DMS79 (cell line): ENCODE measurements at regions not wholly inside any gene's neighbourhood (a gene's known extent, or its start where the extent isn't known, plus 50 kb on each side); places are given as distances from the start of the nearest gene placed in this dataset.
"Not testable (repeated sequence)": the region's sequence is repeated elsewhere in the genome, so short reads cannot be mapped to it uniquely, and the experiment has no call there.

Experiments used
- DNase-seq: peaks from one replicate; lab custom pipeline; 2025; lab: John Stamatoyannopoulos, UW

DNA sequence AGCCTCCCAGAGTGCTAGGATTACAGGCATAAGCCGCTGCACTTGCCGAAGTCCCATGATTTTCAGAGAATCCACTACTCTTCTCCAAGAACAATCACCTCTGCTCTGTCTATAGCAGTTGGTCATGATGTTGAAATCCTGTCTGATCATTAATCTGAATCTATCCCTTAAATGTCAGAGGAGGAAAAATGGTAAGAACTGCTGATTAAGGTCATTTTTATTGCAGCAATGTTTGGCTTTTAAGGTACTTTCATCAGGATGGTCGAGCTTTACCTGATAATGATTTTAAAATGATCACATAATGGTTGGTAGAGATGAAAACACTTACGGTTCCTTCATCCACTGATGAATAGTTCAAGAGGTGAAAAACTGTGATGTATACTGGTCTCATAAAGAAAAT, 968.6 kb downstream of the TLE4 start:
- no peak for DNase-seq

DNA sequence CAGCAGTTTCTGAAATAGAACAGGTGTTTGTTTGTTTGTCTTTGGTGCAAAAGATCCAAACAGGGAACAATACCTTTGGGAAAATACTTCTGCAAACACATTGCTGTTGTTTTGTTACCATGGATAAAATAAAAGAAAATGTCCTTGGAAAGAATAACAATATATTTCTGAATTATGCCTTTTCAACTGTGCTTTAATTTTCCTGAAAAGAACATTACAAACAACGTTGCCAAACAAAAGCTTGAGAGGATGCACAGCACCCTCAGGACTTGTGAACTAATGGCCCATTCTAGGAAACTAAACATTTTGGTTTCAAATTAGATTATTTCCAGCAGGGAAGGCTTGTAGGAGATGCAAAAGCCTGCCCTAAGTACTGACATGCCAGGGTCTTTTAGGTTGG, 967.2 kb downstream of the TLE4 start:
- no peak for DNase-seq

DNA sequence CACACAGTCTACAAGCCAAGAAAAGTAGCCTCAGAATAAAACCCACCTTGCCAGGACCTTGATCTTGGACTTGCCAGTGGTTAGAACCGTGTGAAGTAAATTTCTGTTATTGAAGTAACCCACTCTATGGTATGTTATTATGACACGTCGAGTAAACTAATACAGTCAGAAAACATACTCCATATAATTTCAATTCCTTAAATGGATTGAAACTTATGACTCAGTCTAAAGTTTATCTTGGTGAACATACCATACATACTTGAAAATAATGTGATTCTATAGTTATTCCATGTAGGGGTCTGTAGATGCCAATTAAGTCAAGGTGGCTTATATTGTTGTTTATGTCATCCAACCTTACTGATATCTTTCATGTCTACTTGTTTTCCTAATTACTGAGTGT, 950.7 kb downstream of the TLE4 start:
- DNase-seq = no peak

DNA sequence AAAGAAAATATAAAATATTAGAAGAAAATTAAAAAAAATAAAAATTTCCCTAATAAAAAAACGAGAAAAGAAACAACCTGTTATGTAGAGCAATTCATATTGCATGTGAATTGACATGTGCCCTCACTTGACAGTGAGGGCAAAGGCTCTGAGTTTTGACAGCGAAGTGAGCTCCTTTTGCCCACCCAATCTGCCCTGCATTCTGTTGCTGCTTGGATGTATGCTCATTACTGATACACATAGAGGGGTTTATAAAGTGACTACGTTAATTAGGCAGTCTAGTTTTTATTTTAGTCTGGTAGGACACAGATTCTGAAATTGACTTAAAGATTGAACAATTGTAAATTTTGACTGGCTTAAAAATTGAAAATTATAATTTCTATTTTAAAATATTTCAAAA, 949.4 kb downstream of the TLE4 start:
- no peak for DNase-seq

DNA sequence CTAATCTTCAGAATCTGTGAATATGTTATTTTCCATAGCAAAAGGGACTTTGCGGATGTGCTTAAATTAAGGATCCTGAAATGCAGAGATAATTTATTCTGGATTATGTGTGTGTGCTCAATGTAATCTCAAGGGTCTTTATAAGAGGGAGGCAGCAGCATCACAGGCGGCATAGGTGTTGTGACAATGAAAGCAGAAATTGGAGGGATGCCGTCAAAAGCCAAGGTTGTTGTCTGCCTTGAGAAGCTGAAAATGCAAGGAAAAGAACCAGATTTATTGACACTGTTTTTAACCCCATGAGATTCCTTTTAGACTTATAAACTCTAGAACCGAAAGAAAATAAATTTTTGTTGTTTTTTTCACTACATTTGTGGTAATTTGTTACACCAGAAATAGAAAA, 948.5 kb downstream of the TLE4 start:
- DNase-seq = no peak

- no peak for DNase-seq
These were observed 946.7 kb downstream of the TLE4 start for GRCh38 chr9:80518441-80518840.

GRCh38 chr9:80516679-80517078, 944.9 kb downstream of the TLE4 start:
- no peak for DNase-seq

- no peak for DNase-seq
These were observed 937.6 kb downstream of the TLE4 start for GRCh38 chr9:80509358-80509757.

DNA sequence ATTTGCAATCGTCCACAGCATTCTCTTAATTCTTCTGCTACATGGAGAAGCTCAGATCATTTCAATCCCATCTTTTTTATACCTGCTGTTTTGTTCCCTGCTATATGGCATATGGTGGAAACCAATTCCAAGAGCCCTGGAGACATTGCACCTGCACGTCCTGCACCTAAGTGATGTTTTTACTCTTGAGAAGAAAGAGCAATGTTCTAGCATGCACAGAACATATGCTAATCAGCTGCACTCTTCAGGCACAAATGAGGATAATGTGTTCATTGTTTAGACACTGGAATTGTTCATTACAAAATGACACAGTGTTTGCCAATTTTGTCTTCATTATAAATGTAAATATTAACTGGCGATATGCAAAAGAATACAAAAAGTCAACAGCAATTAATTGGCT, 935.8 kb downstream of the TLE4 start:
- DNase-seq = no peak

DNA sequence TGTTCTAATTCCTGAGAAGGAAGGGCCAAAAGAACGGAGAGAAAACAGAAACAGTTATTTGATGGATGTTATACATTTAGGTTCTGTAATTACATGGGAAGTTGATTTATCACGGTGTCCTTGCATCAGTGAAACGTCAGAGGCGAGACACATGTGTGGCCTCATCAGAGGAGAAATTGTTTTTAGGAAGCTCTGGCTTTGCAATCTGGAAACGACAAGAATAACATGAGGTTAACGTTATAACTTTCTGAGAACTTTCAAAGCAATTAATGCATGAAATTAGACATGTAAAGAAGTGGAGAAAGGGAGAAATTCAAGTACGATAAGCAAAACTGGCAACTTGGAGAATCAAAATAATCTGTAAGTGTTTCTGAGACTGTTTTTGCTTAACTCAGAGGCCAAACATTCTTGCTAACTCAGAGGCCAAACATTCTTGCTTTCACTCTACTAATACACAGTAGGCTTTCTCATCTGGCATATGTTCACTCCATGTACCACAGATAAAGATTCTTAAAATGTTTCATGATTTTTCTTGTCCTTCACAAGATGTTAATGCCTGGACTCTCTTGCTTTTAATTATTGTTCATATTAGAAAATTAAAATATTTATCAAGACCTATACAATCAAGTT, 933.0 kb downstream of the TLE4 start:
- DNase-seq = no peak

GRCh38 chr9:80503671-80504281, 932.0 kb downstream of the TLE4 start:
- no peak for DNase-seq

GRCh38 chr9:80502306-80502705, 930.5 kb downstream of the TLE4 start:
- DNase-seq = no peak

DNA sequence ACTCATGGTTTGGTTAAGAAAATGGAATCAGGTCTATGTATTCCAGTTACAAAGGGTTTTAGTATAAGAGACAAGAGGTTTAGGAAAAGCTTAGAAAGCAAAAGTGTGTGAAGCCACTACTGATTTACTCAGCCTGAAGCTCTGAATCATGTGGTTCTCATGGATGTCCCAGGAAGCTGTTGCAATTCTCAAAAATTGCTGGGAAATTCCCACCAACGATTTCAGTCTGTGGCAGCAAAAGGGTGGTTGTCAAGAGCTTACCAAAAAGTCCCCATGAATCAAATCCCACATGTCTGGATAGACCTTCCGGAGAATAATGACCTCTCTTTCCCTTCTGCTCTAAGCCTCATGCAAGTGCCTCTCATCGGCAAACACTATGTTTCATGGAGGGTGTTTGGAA, 929.9 kb downstream of the TLE4 start:
- no peak for DNase-seq

- DNase-seq = no peak
These were observed 928.5 kb downstream of the TLE4 start for GRCh38 chr9:80500300-80500699.

GRCh38 chr9:80498001-80498555, 926.3 kb downstream of the TLE4 start:
- DNase-seq = no peak

GRCh38 chr9:80496901-80497556, 925.3 kb downstream of the TLE4 start:
- DNase-seq = no peak

GRCh38 chr9:80493258-80493657, 921.5 kb downstream of the TLE4 start:
- no peak for DNase-seq

GRCh38 chr9:80492221-80492620, 920.5 kb downstream of the TLE4 start:
- DNase-seq = no peak

- no peak for DNase-seq
These were observed 919.4 kb downstream of the TLE4 start for GRCh38 chr9:80491086-80491696.

GRCh38 chr9:80489329-80489728, 917.6 kb downstream of the TLE4 start:
- DNase-seq = no peak

DNA sequence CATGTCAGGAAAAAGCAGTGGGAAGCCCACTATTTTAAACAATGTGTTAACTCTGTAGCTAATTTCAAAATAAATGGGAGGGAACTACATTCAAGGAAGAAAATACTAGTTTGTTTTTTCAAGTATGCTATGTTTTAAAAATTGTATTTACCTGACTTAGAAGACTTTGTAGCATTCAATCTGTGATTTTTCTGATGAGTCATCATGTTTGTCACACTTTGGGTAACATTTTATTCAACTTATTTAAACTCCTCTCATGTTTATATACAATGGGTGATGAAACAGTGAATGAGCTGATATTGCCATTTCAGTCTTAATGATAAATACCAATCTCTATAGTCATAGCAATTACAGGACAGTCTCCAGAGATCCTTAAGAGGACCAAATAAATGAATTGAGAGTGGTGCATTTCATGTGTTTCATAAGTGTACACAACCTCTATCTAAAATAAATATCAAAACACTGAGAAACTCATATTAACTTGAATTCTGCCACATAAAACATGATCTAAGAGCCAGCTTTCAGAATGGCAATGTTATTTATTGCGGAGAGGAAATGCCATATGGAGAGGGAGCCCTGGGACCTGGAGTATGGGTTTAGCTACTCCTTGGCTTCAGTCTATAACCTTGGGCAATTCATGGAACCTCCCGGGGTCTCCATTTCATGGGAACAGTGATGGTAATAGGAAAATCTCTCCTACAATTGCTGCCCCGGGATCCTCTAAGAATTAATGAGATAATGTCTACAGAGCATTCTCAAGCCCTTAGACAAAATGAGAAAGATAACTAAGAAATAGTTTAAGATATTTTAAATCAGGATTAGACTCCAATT, 913.9 kb downstream of the TLE4 start:
- no peak for DNase-seq

- DNase-seq = not testable (repeated sequence)
These were observed 910.5 kb downstream of the TLE4 start for GRCh38 chr9:80482251-80482650.
